ENCODE measurements at regions not wholly inside any gene's neighbourhood (a gene's known extent, or its start where the extent isn't known, plus 50 kb on each side); places are given as distances from the start of the nearest gene placed in this dataset.

DNA sequence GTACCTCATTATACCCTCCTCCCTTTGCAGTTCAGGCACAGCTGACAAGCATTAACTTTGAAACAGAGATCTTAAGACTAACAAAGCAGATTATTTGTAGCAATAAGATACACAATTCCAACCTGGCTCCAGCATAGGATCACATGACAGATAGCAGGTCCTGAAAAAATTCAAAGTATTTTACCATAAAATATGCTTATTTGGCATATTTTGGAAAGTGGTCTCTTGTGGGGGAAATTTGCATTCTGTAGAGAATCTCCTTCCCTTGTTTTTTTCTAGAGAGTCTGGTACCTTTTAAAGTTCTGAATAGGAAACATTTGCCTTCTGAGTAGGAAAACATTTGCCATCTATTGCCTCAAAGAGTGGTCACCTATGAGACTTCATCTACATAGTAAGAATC, 212.8 kb upstream of the SH3BP4 start:
- TF ChIP-seq, protein P1, sequence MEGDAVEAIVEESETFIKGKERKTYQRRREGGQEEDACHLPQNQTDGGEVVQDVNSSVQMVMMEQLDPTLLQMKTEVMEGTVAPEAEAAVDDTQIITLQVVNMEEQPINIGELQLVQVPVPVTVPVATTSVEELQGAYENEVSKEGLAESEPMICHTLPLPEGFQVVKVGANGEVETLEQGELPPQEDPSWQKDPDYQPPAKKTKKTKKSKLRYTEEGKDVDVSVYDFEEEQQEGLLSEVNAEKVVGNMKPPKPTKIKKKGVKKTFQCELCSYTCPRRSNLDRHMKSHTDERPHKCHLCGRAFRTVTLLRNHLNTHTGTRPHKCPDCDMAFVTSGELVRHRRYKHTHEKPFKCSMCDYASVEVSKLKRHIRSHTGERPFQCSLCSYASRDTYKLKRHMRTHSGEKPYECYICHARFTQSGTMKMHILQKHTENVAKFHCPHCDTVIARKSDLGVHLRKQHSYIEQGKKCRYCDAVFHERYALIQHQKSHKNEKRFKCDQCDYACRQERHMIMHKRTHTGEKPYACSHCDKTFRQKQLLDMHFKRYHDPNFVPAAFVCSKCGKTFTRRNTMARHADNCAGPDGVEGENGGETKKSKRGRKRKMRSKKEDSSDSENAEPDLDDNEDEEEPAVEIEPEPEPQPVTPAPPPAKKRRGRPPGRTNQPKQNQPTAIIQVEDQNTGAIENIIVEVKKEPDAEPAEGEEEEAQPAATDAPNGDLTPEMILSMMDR (IDR thresholded peaks at IDR 0.05) = no peak
- no peak for DNase-seq
- intact Hi-C loops (cut with DNase I) = no loop called here
- H3K4me1 ChIP-seq = no peaks in the 10 kb centered on the region
- no peaks in the 10 kb centered on the region for H3K27me3 ChIP-seq
- no peak overlapping the region for H3K9ac ChIP-seq (ENCODE audit: low read depth in 2 of 2, low read length in 2 of 2)
- no peaks in the 10 kb centered on the region for H3K9me3 ChIP-seq
- no peak overlapping the region for H3K4me3 ChIP-seq
- no peaks in the 10 kb centered on the region for H3K36me3 ChIP-seq
- no peak overlapping the region for H3K27ac ChIP-seq

GRCh38 chr2:234735829-234736228, 216.0 kb upstream of the SH3BP4 start:
- Histone ChIP-seq H3K36me3 (no peaks in the 10 kb centered on the region), H3K27me3 (no peaks in the 10 kb centered on the region), H3K4me1 (no peaks in the 10 kb centered on the region), H3K9me3 (no peaks in the 10 kb centered on the region), H3K27ac (no peak overlapping the region), H3K4me3 (no peak overlapping the region), H3K9ac (ENCODE audit: low read depth in 2 of 2, low read length in 2 of 2) (no peak overlapping the region)
- DNase-seq = no peak
- TF ChIP-seq, protein P1 (IDR thresholded peaks at IDR 0.05) = no peak
- intact Hi-C loops (cut with DNase I) = no loop called here

- TF ChIP-seq, protein P1 (IDR thresholded peaks at IDR 0.05) = no peak
- Histone ChIP-seq H3K4me1 (no peaks in the 10 kb centered on the region), H3K4me3 (no peak overlapping the region), H3K27me3 (no peaks in the 10 kb centered on the region), H3K9ac (ENCODE audit: low read depth in 2 of 2, low read length in 2 of 2) (no peak overlapping the region), H3K9me3 (no peaks in the 10 kb centered on the region), H3K27ac (no peak overlapping the region), H3K36me3 (no peaks in the 10 kb centered on the region)
- DNase-seq = no peak
- intact Hi-C loops (cut with DNase I) = no loop called here
Measured at GRCh38 chr2:234733795-234734600, 217.8 kb upstream of the SH3BP4 start.

GRCh38 chr2:234733093-234733489, 218.7 kb upstream of the SH3BP4 start:
- intact Hi-C loops (cut with DNase I) = no loop called here
- Histone ChIP-seq H3K9me3 (no peaks in the 10 kb centered on the region), H3K27ac (no peak overlapping the region), H3K9ac (ENCODE audit: low read depth in 2 of 2, low read length in 2 of 2) (no peak overlapping the region), H3K4me3 (no peak overlapping the region), H3K4me1 (no peaks in the 10 kb centered on the region), H3K27me3 (no peaks in the 10 kb centered on the region), H3K36me3 (no peaks in the 10 kb centered on the region)
- TF ChIP-seq, protein P1 (IDR thresholded peaks at IDR 0.05) = no peak
- no peak for DNase-seq

GRCh38 chr2:234732404-234733092, 219.3 kb upstream of the SH3BP4 start:
- Histone ChIP-seq H3K36me3 (no peaks in the 10 kb centered on the region), H3K4me3 (no peak overlapping the region), H3K27ac (no peak overlapping the region), H3K9me3 (no peaks in the 10 kb centered on the region), H3K9ac (ENCODE audit: low read depth in 2 of 2, low read length in 2 of 2) (no peak overlapping the region), H3K4me1 (no peaks in the 10 kb centered on the region), H3K27me3 (no peaks in the 10 kb centered on the region)
- intact Hi-C loops (cut with DNase I) = no loop called here
- TF ChIP-seq, protein P1 (IDR thresholded peaks at IDR 0.05) = no peak
- DNase-seq = no peak
